MG63 (cell line): ENCODE measurements at regions not wholly inside any gene's neighbourhood (a gene's known extent, or its start where the extent isn't known, plus 50 kb on each side); places are given as distances from the start of the nearest gene placed in this dataset.
"Not testable (repeated sequence)": the region's sequence is repeated elsewhere in the genome, so short reads cannot be mapped to it uniquely, and the experiment has no call there.

ENCODE experiments used
- DNase-seq: peaks from one replicate; pipeline ENCODE4 v3.0.0-alpha.2; 2020
- H3K27me3 ChIP-seq: fragments of 250-450 bp; sonication (Bioruptor Pico); 2 replicates; pipeline ENCODE4 v1.5.1; 2020; ENCODE audit warnings: mild to moderate bottlenecking, moderate library complexity
- H3K36me3 ChIP-seq: fragments of 250-450 bp; sonication (Bioruptor Pico); 2 replicates; pipeline ENCODE4 v1.5.1; 2020; ENCODE audit warnings: mild to moderate bottlenecking, moderate library complexity
- H3K4me3 ChIP-seq: fragments of 250-450 bp; sonication (Bioruptor Pico); 2 replicates; pipeline ENCODE4 v1.5.1; 2020; ENCODE audit warnings: mild to moderate bottlenecking, moderate library complexity
- H3K9me3 ChIP-seq: fragments of 250-450 bp; sonication (Bioruptor Pico); 2 replicates; pipeline ENCODE4 v1.5.1; 2020; ENCODE audit warnings: mild to moderate bottlenecking, moderate library complexity

DNA sequence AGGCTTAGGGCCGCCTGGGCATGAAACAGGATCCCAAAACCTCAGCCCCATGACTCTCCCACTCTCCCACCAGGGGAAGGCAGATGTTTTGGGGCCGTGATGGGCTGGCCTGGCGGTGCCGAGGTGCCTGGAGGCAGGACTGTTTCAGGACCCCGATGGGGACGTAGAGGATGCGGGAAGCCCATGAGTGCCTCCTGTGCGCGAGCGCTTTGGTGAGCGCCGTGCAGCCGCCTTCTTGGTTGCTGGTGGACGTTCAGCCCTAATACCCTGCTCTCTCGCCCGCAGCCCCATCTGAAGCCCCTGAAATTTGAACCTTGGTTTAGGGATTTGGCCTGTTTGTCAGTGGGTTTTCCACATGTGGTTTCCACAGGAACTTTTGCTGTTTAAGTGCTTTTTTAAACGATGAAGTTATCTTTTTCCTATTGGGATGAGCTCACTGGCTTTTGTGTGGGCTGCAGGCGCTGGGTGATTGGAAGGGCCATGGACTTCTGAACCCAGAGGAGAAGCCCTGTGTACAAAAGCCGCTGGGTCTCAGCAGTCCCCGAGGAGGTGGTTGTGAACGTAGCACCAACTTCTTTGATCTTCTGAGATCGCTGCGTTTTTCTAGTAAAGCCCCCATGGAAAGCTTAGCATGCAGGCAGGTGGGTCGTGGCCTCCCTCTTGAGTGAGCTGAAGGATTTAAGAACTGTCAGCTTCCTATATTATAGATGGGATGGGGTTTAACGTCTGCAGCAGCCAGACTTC is 145.7 kb downstream of the NPIPB11 start:
- H3K27me3 ChIP-seq, H3K9me3 ChIP-seq, H3K4me3 ChIP-seq, H3K36me3 ChIP-seq, DNase-seq: not testable (repeated sequence)

DNA sequence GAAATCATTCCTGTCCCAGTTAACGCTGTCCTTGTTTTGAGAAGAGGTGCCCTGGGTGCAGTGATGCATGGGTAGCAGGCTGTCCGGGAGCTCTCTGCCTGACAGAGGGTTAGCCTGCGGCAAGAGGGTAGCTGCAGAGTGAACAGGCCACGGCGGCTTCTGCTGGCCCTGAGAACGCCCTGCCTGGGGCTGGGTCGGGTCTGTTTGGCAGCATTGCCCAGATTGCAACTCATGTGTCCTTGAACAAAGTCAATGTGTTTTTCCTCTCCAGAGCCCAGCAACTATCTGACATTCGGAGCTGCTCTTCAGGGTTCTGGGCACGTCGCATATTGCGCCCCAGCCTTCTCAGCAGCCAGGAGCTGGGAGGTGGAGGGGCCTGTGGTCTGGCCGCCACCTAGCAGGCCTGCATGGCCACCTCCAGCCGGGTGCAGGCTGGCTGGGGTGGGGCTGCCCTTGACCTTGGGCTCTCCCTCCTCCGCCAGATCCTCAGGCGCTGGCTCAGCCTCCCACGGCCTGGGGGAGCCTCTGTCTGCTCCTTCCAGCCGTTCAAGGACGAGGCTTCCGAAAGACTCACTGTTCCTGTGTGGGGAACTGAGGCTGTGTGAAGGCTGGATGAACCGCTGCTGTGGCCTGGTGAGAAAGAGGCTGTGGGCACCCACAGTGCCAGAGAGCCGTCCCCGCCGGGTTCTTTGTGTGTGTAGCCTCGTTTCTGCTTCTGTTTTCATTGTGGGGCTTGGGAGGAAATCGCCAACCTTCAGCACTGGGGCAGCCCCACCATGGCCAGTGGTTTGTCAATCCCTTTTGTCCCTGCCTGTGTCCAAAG is 146.7 kb downstream of the NPIPB11 start:
- H3K36me3 ChIP-seq, DNase-seq, H3K27me3 ChIP-seq, H3K4me3 ChIP-seq, H3K9me3 ChIP-seq: not testable (repeated sequence)

DNA sequence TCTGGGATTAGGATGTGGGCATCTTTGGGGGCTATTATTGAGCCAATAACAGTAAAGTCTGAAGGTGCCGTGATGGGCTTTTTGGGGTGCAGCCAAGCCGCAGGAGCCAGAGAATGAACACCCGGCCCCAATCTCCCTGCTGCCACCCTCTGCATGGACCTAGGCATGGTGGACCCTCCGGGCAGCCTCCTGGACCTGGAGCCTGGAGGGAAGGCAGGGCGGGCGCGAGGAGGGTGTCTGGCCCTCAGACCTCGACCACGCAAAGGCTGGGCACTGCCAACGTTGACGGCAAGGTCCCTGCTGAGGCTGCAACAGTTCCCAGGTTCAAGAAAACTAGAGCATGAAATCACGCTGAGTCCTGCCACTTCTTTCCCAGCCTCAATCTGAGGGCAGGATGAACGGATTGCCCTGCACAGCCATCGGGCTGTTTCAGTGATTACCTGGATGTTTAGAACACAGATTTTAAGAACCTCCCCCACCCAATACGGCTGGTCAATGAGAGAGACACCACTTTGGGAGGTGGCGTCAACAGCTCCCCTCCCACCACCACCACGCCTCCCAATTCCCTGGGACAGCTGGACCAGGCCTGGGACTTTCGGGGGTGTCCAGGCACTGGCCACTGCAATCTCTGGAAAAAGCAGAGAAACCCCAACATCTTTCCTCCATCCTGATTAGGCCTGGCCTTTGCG is 147.4 kb downstream of the NPIPB11 start:
- not testable (repeated sequence) for DNase-seq, H3K27me3 ChIP-seq, H3K4me3 ChIP-seq, H3K36me3 ChIP-seq, H3K9me3 ChIP-seq

DNA sequence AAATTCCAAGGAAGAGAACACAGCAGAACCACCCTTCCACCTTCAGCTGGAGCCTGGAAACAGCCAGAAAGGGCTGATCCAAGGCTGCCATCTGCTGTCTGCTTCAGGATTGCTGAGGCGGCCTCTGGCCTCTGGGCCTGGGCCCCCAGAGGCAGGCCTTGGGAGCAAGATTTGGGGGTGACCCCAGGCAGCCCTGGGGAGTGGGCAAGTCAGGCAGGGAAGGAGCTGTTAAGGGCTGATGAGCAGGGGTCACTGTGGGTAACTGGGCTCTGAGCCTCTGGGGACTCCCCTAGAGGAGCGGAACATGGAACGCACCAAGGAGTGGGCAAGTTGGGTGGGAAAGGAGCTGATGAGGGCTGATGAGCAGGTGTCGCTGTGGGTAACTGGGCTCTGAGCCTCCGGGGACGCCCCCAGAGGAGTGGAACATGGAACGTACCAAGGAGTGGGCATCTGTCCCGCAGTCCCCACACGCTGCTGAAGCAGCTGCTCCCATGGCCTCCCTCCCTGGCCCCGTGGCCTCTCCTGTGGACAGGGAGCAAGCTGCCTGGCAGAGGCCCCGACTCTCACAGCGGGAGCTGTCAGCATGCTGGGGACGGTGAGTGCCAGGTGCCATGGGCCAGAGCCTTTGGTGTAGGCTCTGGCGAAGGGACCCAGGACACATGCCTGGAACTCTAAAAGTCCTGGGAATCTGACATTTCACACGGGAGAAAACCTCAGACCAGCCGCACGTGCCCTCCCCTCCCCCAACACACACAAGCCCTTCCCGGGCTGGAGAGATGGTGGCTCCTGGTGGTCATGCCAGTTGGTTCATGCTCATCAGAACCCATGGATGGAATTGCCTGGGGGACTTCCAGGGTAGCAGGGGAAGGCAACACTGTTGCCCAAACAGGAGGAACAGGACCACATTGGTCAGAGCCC is 148.8 kb downstream of the NPIPB11 start:
- not testable (repeated sequence) for H3K36me3 ChIP-seq, H3K9me3 ChIP-seq, H3K27me3 ChIP-seq, H3K4me3 ChIP-seq, DNase-seq

DNA sequence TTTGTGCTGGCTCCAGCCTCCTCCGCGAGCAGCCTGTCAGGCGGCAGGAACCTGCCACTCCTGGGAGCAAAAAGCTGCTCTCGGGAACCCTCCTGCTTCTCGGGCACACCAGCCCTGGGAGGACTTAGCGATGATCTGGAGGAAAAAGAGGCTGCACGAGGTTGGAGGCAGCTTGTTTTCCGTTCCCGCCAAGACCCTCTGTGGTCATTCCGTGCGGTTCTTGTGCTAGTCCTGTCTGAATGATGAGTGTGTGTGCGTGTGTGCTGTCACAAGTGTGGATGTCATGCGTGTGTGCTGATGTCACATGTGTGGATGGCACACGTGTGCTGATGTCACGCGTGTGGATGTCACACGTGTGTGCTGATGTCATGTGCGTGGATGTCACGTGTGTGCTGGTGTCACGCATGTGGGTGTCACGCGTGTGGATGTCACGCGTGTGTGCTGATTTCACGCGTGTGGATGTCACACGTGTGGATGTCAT is 150.0 kb downstream of the NPIPB11 start:
- no peak for DNase-seq
- H3K9me3 ChIP-seq = no peaks in the 10 kb centered on the region
- H3K36me3 ChIP-seq = no peaks in the 10 kb centered on the region
- H3K27me3 ChIP-seq = no peaks in the 10 kb centered on the region
- H3K4me3 ChIP-seq = no peak overlapping the region

DNA sequence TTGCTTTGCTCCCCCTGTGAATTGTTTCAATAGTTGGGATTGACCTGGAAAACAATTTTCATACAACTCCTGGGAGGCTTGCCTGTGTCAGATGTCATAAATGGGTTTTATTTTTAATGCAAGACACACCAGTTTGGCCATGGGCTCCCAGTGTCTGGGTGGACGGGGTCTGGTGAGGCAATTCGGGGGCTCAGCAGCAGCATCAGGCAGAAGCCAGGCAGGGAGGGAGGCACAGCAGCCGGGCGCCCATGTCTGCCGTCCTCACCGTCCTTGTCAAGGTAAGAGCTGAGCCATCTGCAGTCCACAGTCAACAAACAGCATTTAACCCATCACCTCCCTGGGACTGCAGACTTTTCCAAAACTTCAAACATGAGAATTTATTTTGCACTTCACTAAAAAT is 150.6 kb downstream of the NPIPB11 start:
- not testable (repeated sequence) for DNase-seq, H3K9me3 ChIP-seq, H3K4me3 ChIP-seq, H3K27me3 ChIP-seq, H3K36me3 ChIP-seq

DNA sequence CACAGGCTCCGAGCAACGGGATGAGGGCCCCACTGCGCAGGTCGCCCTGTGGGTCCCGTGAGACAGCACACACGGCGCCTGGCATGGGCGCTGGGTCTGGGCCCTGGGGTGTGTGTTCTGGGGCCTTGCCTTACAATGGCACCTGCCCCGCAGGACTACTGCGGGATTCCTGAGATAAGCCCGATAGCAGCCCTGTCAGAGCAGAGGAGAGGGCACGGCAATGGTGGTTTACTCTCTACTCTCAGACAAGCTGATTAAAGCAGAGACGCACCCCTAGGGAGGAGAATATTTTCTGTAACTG is 151.1 kb downstream of the NPIPB11 start:
- H3K9me3 ChIP-seq, H3K27me3 ChIP-seq, DNase-seq, H3K36me3 ChIP-seq, H3K4me3 ChIP-seq: not testable (repeated sequence)

DNA sequence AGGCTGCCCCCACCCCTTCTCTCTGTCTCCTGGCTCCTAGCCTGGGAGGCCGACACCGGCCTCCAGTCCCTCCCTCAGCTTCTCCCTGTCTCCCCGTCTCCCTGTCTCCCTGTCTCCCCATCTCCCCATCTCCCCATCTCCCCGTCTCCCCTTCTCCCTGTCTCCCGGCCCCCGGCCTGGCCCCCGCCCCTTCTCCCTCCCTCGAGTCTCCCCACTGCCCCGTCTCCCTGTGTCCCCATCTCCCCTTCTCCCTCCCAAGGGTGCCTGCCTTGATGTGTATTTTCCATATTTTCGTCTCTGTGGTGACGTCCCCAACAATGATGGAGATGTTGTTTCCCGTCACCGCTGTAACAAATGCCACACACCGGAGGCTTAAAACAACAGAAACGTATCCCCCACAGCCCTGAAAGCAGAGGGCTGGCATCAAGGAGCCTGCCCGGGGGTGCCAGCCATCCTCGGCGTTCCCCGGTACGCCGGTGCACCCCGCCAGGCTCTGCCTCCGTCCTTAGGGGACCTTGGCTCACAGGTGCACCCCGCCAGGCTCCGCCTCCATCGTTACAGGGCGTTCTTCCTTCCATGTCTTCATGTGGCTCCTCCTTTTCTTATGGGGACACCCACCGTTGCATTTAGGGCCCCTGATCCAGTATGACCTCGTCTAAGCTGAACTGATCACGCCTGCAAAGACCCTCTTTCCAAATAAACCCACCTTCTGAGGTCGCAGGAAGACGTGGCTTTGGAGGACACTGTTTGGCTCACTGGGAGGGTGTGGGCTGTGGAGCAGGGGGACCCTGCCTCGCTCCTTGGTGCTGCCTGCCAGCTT is 151.6 kb downstream of the NPIPB11 start:
- no peak for DNase-seq
- Histone ChIP-seq H3K4me3 (no peak overlapping the region), H3K36me3 (no peaks in the 10 kb centered on the region)

DNA sequence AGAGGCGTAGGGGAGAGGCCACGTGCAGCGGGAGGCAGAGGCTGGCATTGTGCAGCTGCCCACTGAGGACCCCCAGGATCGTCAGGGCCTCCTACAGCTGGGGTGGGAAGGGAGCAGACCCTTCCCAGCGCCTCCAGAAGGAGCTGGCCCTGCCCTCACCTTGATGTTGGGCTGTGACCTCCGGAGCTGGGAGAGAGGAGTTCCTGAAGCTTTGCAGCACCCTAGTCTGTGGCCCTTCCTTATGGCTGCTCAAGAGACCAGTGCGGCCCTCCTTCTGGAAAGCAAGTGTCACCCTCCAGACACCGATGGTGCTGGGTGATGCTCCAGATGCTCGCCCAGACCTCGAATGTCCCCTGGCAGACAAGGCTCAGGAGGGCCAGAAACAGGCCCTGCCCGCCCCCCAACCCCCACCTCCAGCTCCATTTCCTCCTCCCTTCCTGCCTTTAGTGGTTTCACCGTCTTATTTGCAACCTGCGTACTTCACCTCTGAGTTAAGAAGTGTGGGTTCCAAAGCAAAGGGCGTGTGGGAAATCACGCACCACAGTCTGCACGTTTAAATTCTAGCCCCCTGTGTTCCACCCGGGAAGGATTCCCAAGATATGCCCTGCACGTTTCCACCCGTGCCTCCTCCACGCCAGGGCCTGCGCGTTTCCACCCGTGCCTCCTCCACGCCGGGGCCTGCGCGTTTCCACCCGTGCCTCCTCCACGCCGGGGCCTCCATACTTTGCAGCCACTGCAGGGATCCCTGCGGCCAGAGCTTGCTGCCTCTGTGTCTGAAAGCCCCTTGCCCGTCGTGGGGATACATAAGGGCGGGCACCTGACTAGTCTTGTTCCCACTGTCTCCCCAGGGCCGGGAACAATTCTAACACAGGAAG is 152.6 kb downstream of the NPIPB11 start:
- not testable (repeated sequence) for H3K27me3 ChIP-seq, H3K36me3 ChIP-seq, DNase-seq, H3K4me3 ChIP-seq, H3K9me3 ChIP-seq

More for the DNA sequence above, 151.6 kb downstream of the NPIPB11 start:
- Histone ChIP-seq H3K9me3 (no peaks in the 10 kb centered on the region), H3K27me3 (no peaks in the 10 kb centered on the region)

DNA sequence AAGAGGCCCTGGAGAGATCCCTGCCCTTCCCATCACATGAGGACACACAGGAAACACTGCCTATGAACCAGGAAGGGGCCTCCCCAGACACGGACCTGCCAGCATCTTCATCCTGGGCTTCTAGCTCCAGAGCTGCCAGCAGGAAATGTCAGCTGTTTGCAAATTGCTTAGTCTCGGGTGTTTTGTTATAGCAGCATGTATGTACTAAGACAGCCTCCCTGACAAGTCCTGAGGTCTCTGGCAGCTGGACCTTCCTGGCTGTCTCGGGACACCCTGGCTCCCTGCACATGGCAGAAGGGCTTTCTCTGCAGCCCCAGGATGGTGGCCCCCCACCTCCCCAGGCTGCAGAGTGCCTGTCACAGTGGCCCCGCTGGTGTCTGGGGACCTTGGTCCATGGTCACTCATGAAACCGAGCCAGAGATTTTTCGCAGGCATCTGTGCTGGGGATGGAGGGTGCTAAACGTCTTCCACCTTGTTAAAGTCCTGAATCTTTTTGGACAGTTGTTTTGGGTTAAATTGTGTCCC is 153.4 kb downstream of the NPIPB11 start:
- H3K4me3 ChIP-seq, H3K27me3 ChIP-seq, H3K9me3 ChIP-seq, H3K36me3 ChIP-seq, DNase-seq: not testable (repeated sequence)

DNA sequence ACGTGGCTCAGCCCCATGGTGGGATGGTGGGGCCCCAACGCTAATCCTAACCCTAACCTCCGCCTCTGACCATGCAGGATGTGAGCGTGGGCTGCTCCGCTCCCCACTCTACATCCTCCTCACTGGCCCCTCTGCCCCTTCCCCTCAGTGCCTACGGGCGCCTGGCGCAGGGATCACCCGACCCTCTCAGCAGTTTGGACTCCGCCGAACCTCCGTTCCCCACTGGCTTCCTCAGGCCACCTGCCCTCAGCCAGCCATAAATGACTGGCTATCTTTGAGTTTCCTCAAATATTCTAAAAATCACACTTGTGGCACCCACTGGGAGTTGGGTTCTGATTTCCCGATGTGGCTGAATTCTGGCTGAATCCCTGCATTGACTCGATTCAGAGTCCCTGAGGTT is 154.2 kb downstream of the NPIPB11 start:
- H3K4me3 ChIP-seq, H3K9me3 ChIP-seq, H3K36me3 ChIP-seq, DNase-seq, H3K27me3 ChIP-seq: not testable (repeated sequence)

DNA sequence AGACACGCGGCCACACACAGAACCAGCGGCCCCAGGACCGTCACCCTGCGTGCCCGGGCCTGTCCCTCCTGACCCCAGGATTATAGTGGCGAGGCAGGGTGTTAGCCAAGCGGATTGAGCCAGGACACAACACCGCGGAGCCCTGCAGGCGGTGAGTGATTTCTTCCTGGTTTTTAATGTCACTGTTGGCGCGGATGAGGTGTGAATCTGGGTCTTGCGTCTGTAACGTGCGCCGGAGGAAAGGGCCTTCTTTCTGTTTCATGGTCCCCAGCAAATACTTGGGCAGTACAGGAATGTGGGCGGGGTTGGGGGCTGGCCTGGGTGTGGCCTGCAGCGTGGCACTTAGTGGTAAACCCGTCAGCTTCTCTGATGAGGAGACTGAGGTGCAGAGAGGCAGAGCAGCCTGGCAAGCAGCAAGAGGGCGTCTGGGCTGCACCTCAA is 154.9 kb downstream of the NPIPB11 start:
- H3K36me3 ChIP-seq, H3K4me3 ChIP-seq, H3K9me3 ChIP-seq, DNase-seq, H3K27me3 ChIP-seq: not testable (repeated sequence)

DNA sequence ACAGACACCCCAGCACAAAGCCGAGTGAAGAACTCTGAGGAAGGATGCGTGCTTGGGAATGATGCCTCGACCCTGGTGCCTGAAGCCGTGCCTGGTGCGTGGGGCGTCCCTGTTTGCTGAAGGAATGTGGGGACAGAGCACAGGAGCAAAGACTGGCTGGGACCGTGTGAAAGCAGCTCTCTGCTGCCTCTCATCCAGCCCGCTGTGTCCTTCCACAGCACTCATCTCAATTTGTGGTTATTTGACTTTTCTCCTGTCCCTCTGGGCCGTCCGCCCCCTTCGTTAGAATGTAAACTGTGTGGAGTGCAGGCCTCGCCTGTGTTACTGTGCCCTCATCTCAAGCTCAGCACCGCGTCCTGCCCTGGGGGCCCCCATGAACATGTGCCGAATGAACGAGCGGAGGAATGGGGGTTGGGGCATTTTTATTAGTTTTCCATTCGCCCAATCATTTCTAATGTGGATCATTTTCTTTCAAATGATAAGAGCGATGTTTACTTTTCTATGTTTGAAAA is 155.5 kb downstream of the NPIPB11 start:
- not testable (repeated sequence) for DNase-seq, H3K36me3 ChIP-seq, H3K4me3 ChIP-seq, H3K27me3 ChIP-seq, H3K9me3 ChIP-seq

DNA sequence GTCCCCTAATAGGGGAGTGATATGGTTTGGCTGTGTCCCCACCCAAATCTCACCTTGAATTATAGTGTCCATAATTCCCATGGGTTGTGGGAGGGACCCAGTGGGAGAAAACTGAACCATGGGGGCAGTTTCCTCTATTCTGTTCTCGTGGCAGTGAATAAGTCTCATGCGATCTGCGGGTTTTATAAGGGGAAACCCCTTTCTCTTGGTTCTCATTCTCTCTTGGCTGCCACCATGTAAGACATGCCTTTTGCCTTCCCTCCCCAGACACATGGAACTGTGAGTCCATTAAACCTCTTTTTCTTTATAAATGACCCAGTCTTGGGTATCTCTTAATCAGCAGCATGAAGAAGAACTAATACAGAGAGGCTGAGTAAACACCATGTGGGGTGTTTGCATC is 156.0 kb downstream of the NPIPB11 start:
- not testable (repeated sequence) for H3K27me3 ChIP-seq, H3K36me3 ChIP-seq, H3K9me3 ChIP-seq, DNase-seq, H3K4me3 ChIP-seq

DNA sequence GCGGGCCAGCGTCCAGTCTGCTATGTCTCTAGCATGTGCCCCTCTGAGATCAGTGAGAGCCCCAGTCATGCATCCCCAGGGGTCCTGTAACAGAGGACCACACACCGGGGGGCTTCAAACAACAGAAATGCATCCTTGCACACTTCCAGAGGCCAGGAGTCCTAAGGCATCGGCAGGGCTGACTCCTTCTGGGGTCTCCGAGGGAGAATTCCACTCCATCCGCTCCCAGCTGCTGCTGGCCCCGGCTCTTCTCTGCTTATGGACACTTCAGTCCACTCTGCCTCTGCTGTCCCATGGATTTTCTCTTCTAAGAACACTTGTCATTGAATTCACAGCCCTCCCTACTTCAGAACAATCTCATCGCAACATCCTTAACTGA is 157.6 kb downstream of the NPIPB11 start:
- not testable (repeated sequence) for DNase-seq

More for the DNA sequence above, 157.6 kb downstream of the NPIPB11 start:
- not testable (repeated sequence) for H3K27me3 ChIP-seq, H3K4me3 ChIP-seq, H3K9me3 ChIP-seq, H3K36me3 ChIP-seq
